Ectodermal cell (in vitro differentiated cells): ENCODE measurements at regions not wholly inside any gene's neighbourhood (a gene's known extent, or its start where the extent isn't known, plus 50 kb on each side); places are given as distances from the start of the nearest gene placed in this dataset.
"Not testable (repeated sequence)": the region's sequence is repeated elsewhere in the genome, so short reads cannot be mapped to it uniquely, and the experiment has no call there.

Source experiments
- H3K27ac ChIP-seq: 2 replicates; pipeline ENCODE4 v1.7.0; 2013; ENCODE audit warnings: mild to moderate bottlenecking, low read depth, low read length; ENCODE audit not compliant: insufficient read depth, poor library complexity, severe bottlenecking
- H3K27me3 ChIP-seq: 2 replicates; pipeline ENCODE4 v1.7.0; 2013; ENCODE audit warnings: mild to moderate bottlenecking, low read length; ENCODE audit not compliant: insufficient read depth, control insufficient read depth, poor library complexity, severe bottlenecking
- H3K36me3 ChIP-seq: one replicate; pipeline ENCODE4 v1.7.0; 2013; ENCODE audit warnings: low read length; ENCODE audit not compliant: control insufficient read depth, insufficient read depth
- H3K4me1 ChIP-seq: one replicate; pipeline ENCODE4 v1.7.0; 2013; ENCODE audit warnings: low read length; ENCODE audit not compliant: control insufficient read depth, insufficient read depth
- H3K4me3 ChIP-seq: 2 replicates; pipeline ENCODE4 v1.7.0; 2013; ENCODE audit warnings: low read depth, low read length, control low read depth; ENCODE audit not compliant: insufficient read depth
- H3K9me3 ChIP-seq: 2 replicates; pipeline ENCODE4 v1.7.0; 2013; ENCODE audit warnings: mild to moderate bottlenecking, low read length, moderate library complexity; ENCODE audit not compliant: control insufficient read depth
- WGBS, 2 experiments: methylation state at CpG; one replicate each; pipeline ENCODE4 v1.1.7; 2013; ENCODE audit warnings: missing lambda C conversion rate in 2 of 2; 5-methylcytosine and 5-hydroxymethylcytosine counted together

DNA sequence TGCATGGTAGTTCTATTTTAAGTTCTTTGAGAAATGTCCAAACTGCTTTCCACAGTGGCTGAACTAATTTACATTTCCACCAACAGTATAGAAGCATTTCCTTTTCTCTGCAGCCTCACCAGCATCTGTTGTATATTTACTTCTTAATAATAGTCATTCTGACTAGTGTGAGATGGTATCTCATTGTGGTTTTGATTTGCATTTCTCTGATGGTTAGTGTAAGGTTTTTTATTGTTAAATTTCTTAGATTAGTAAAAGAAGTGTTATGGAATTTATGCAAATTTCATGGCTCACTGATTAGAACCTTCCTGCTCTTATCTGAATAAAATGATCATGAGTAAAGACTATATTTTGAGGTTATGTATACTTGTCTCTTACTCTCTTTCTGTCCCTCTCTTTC lies 134.8 kb upstream of the ENPEP start:
- H3K27me3 ChIP-seq, H3K36me3 ChIP-seq, H3K4me1 ChIP-seq, H3K27ac ChIP-seq, H3K4me3 ChIP-seq, H3K9me3 ChIP-seq: not testable (repeated sequence)

DNA sequence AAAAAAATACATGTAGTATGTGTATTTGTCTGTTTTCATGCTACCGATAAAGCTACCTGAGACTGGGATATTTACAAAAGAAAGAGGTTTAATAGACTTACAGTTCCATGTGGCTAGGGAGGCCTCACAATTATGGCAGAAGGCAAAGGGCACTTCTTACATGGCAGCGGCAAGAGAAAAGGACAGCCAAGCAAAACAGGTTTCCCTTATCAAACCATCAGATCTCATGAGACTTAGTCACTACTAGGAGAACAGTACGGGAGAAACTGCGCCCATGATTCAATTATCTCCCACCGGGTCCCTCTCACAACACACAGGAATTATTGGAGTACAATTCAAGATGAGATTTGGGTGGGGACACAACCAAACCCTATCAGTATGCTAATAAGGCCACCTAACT lies 137.0 kb upstream of the ELOVL6 start:
- Histone ChIP-seq H3K4me3 (no peak overlapping the region), H3K9me3 (no peaks in the 10 kb centered on the region), H3K4me1 (no peaks in the 10 kb centered on the region), H3K27me3 (no peaks in the 10 kb centered on the region), H3K36me3 (no peaks in the 10 kb centered on the region), H3K27ac (no peak overlapping the region)
- WGBS, 2 experiments = 93 to 97% methylated on average over 5 of the region's 5 CpGs

DNA sequence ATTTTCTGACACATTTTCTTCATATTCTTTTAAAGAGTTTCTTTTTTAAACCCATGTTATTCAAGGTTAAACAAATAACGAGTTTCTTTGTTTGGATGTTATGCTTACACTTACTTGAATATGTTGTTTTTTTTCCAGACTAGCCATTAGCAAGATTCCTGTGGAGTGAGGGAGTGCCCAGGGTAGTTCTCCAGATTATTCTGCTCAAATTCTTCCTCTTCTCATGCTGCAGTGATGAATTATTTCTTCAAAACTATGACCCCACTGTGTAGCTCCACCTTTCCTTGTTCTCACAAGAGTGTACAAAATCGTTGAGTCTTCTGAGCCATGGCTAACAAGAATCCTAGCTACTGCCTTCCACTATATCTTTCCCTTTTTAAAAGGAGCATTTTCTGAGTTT lies 134.1 kb upstream of the ELOVL6 start:
- WGBS, 2 experiments = 90 to 93% methylated on average over 1 to 2 of the region's 2 CpGs
- no peaks in the 10 kb centered on the region for H3K36me3 ChIP-seq
- H3K27me3 ChIP-seq = no peaks in the 10 kb centered on the region

GRCh38 chr4:110326426-110326825 lies 128.0 kb upstream of the ELOVL6 start:
- H3K36me3 ChIP-seq, H3K27me3 ChIP-seq, H3K4me1 ChIP-seq, H3K9me3 ChIP-seq, H3K27ac ChIP-seq, H3K4me3 ChIP-seq: not testable (repeated sequence)
- WGBS, 2 experiments = 94 to 95% methylated on average over 3 of the region's 4 CpGs

More for the DNA sequence above, 134.1 kb upstream of the ELOVL6 start:
- Histone ChIP-seq H3K4me3 (no peak overlapping the region), H3K4me1 (no peaks in the 10 kb centered on the region), H3K9me3 (no peaks in the 10 kb centered on the region), H3K27ac (no peak overlapping the region)

- Histone ChIP-seq H3K36me3 (no peaks in the 10 kb centered on the region), H3K27ac (no peak overlapping the region), H3K27me3 (no peaks in the 10 kb centered on the region), H3K4me1 (no peaks in the 10 kb centered on the region), H3K9me3 (no peaks in the 10 kb centered on the region), H3K4me3 (no peak overlapping the region)
- 90 to 95% methylated on average over 1 of the region's 1 CpG for WGBS, 2 experiments
Measured at GRCh38 chr4:110310795-110311194, 112.4 kb upstream of the ELOVL6 start.

- Histone ChIP-seq H3K27me3 (no peaks in the 10 kb centered on the region), H3K4me1 (no peaks in the 10 kb centered on the region), H3K9me3 (no peaks in the 10 kb centered on the region), H3K27ac (no peak overlapping the region), H3K4me3 (no peak overlapping the region), H3K36me3 (no peaks in the 10 kb centered on the region)
Measured at GRCh38 chr4:110309675-110310074, 111.3 kb upstream of the ELOVL6 start.

DNA sequence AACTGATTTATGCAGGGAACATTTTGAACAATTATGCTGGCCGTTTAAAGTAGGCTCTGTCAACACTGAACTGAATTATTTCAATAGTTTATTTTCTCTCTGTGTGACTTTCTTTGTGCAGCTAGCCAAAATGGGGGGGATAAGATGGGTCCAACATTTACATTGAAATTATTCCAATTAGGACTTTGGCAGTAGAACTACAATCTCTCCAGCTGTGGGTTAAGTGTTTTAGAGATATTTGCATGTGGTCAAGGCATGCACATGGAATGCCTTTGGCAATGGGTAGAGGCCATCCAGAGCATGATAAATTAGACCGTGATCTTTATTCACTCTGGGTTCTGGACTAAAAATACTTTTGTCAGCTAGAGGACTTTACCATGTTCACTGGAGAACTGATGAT lies 107.9 kb upstream of the ELOVL6 start:
- 80 to 94% methylated on average over 2 of the region's 2 CpGs for WGBS, 2 experiments
- H3K27me3 ChIP-seq = no peaks in the 10 kb centered on the region

DNA sequence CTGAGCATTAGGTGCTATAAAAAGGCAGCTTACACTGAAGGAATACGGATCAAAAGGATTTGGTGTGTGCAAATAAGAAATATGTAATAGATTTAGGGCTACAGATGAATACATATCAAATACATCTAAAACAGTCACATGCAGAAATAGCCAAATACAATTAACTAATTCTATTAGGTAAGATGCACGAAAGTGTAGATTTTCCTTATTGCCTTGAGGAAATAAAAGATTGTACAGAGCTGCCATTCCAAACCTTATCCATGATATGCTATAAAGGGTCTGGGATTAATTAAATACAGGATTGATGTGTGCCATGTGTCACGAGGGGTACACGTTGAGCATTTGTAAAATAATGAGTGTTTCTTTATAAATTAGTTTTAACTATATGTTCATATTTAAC lies 107.0 kb upstream of the ELOVL6 start:
- no peaks in the 10 kb centered on the region for H3K27me3 ChIP-seq
- no peaks in the 10 kb centered on the region for H3K9me3 ChIP-seq
- H3K36me3 ChIP-seq = no peaks in the 10 kb centered on the region
- H3K27ac ChIP-seq = no peak overlapping the region
- no peak overlapping the region for H3K4me3 ChIP-seq
- no peaks in the 10 kb centered on the region for H3K4me1 ChIP-seq
- WGBS, 2 experiments = 96% methylated on average over 4 of the region's 4 CpGs; no CpG with 5 or more reads in 1 of the 2 experiments

More for the DNA sequence above, 107.9 kb upstream of the ELOVL6 start:
- Histone ChIP-seq H3K36me3 (no peaks in the 10 kb centered on the region), H3K9me3 (no peaks in the 10 kb centered on the region), H3K4me1 (no peaks in the 10 kb centered on the region), H3K27ac (no peak overlapping the region), H3K4me3 (no peak overlapping the region)

- no peaks in the 10 kb centered on the region for H3K9me3 ChIP-seq
- no peaks in the 10 kb centered on the region for H3K4me1 ChIP-seq
- no peaks in the 10 kb centered on the region for H3K36me3 ChIP-seq
- no peak overlapping the region for H3K4me3 ChIP-seq
- no peaks in the 10 kb centered on the region for H3K27me3 ChIP-seq
- 100% methylated on average over 1 to 2 of the region's 2 CpGs for WGBS, 2 experiments
- H3K27ac ChIP-seq = no peak overlapping the region
Measured at GRCh38 chr4:110296892-110297291, 98.5 kb upstream of the ELOVL6 start.

GRCh38 chr4:110294165-110294564 lies 95.8 kb upstream of the ELOVL6 start:
- 85 to 92% methylated on average over 7 of the region's 7 CpGs for WGBS, 2 experiments
- Histone ChIP-seq H3K36me3 (no peaks in the 10 kb centered on the region), H3K27ac (no peak overlapping the region), H3K9me3 (no peaks in the 10 kb centered on the region), H3K4me3 (no peak overlapping the region), H3K4me1 (no peaks in the 10 kb centered on the region), H3K27me3 (no peaks in the 10 kb centered on the region)

- Histone ChIP-seq H3K4me1 (no peaks in the 10 kb centered on the region), H3K9me3 (no peaks in the 10 kb centered on the region), H3K27me3 (no peaks in the 10 kb centered on the region), H3K4me3 (no peak overlapping the region), H3K36me3 (no peaks in the 10 kb centered on the region), H3K27ac (no peak overlapping the region)
- 94 to 95% methylated on average over 23 of the region's 23 CpGs for WGBS, 2 experiments
Measured at GRCh38 chr4:110292994-110293744, 94.8 kb upstream of the ELOVL6 start.
